ENCODE measurements at regions not wholly inside any gene's neighbourhood (a gene's known extent, or its start where the extent isn't known, plus 50 kb on each side); places are given as distances from the start of the nearest gene placed in this dataset.
"Not testable (repeated sequence)": the region's sequence is repeated elsewhere in the genome, so short reads cannot be mapped to it uniquely, and the experiment has no call there.

GRCh38 chr9:2279138-2279537 lies 264.0 kb downstream of the SMARCA2 start:
- not testable (repeated sequence) for DNase-seq

- DNase-seq = no peak
Measured at GRCh38 chr9:2281031-2281802, 266.1 kb downstream of the SMARCA2 start.

- no peak for DNase-seq
Measured at GRCh38 chr9:2281803-2282185, 266.6 kb downstream of the SMARCA2 start.

- DNase-seq = no peak
Measured at GRCh38 chr9:2284770-2285169, 269.6 kb downstream of the SMARCA2 start.

- peak in 1 of 2 experiments; percentile 66 for DNase-seq
Measured at GRCh38 chr9:2285416-2286332, 270.5 kb downstream of the SMARCA2 start.

- DNase-seq = no peak
Measured at GRCh38 chr9:2286333-2286705, 271.2 kb downstream of the SMARCA2 start.

GRCh38 chr9:2286825-2287455 lies 271.8 kb downstream of the SMARCA2 start:
- no peak for DNase-seq

- no peak for DNase-seq
Measured at GRCh38 chr9:2288309-2288708, 273.2 kb downstream of the SMARCA2 start.

- DNase-seq = no peak
Measured at GRCh38 chr9:2289263-2289662, 274.1 kb downstream of the SMARCA2 start.

GRCh38 chr9:2290382-2290781 lies 275.2 kb downstream of the SMARCA2 start:
- peak in 1 of 2 experiments; percentile 47 for DNase-seq

- peak; percentile 98 to 100 for DNase-seq
Measured at GRCh38 chr9:2291980-2292704, 277.0 kb downstream of the SMARCA2 start.

GRCh38 chr9:2292733-2293132 lies 277.6 kb downstream of the SMARCA2 start:
- no peak for DNase-seq

GRCh38 chr9:2297771-2298170 lies 282.6 kb downstream of the SMARCA2 start:
- DNase-seq = no peak

- peak in 1 of 2 experiments; percentile 43 for DNase-seq
Measured at GRCh38 chr9:2298217-2298616, 283.1 kb downstream of the SMARCA2 start.

GRCh38 chr9:2299156-2299842 lies 284.2 kb downstream of the SMARCA2 start:
- DNase-seq = peak; percentile 98 to 100

- DNase-seq = no peak
Measured at GRCh38 chr9:2299843-2300205, 284.7 kb downstream of the SMARCA2 start.

GRCh38 chr9:2300325-2300724 lies 285.2 kb downstream of the SMARCA2 start:
- no peak for DNase-seq

GRCh38 chr9:2302606-2303005 lies 287.5 kb downstream of the SMARCA2 start:
- DNase-seq = no peak

- DNase-seq = no peak
Measured at GRCh38 chr9:2303056-2303455, 287.9 kb downstream of the SMARCA2 start.

GRCh38 chr9:2307480-2307879 lies 292.3 kb downstream of the SMARCA2 start:
- DNase-seq = peak in 1 of 2 experiments; percentile 23

- no peak for DNase-seq
Measured at GRCh38 chr9:2311920-2312319, 296.8 kb downstream of the SMARCA2 start.

GRCh38 chr9:2313512-2313911 lies 298.4 kb downstream of the SMARCA2 start:
- DNase-seq = no peak
